Transverse colon (tissue), 4 donors: ENCODE measurements at regions not wholly inside any gene's neighbourhood (a gene's known extent, or its start where the extent isn't known, plus 50 kb on each side); places are given as distances from the start of the nearest gene placed in this dataset.

Source experiments
- EP300 ChIP-seq: sonication (generic); formaldehyde crosslinking; IDR thresholded peaks from one replicate; pipeline ENCODE4 v1.6.1; 2017; ENCODE audit warnings: antibody characterized with exemption, low read depth
- POLR2A ChIP-seq: fragments of 450-650 bp; IDR thresholded peaks from one replicate; pipeline ENCODE4 v1.6.1; 2016; ENCODE audit warnings: antibody characterized with exemption, mild to moderate bottlenecking, moderate library complexity
- POLR2AphosphoS5 ChIP-seq, 3 donors: sonication (generic); formaldehyde crosslinking; IDR thresholded peaks; one replicate each; pipeline ENCODE4 v1.6.1; 2016; ENCODE audit warnings: antibody characterized with exemption in 3 of 3
- TF ChIP-seq, protein P1 (sequence below), 5 experiments: fragments of 200-600 bp in 3 of 5; fragments of 450-650 bp in 2 of 5; sonication (generic) in 3 of 5; IDR thresholded peaks; 1 replicate in 2 of 5; 2 replicates in 3 of 5; pipeline ENCODE4 v1.5.1; 2016 to 2017; ENCODE audit warnings: antibody characterized with exemption in 5 of 5, inconsistent platforms in 3 of 5, mild to moderate bottlenecking in 2 of 5, moderate library complexity in 1 of 5

DNA sequence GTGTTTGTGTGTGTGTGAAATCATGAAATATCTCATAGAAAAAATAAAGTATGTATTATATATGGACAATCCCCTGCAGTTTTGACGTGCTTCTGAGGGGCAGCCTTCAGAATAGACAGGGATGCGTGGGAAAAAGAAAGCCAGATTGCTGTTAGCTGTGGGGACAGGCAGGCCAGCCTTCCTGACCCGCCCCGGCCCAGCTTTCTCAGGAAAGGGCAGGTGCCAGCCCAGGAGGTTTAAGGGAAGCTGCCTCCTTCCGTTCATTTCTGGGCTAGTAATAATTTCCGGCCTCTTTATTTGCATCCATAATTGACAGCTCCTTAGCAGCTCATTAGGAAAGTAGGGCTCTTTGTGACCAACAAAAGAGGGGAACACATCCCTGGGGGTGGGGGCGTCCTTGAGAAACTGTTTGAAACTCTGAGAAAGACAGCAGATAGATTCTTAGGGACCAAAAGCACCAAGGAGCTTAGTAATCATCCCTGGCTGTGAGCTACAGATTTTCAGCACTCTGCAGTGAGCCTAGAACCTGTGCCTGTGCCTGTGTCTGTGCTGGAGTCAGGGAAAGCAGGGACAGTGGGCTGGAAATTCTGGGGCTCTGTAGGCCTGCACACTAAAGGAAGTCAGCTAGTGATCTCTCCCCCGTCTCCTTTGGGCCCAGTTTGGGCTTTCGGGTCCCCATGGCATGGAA is 632.9 kb upstream of the CADM1 start:
- TF ChIP-seq, protein P1, sequence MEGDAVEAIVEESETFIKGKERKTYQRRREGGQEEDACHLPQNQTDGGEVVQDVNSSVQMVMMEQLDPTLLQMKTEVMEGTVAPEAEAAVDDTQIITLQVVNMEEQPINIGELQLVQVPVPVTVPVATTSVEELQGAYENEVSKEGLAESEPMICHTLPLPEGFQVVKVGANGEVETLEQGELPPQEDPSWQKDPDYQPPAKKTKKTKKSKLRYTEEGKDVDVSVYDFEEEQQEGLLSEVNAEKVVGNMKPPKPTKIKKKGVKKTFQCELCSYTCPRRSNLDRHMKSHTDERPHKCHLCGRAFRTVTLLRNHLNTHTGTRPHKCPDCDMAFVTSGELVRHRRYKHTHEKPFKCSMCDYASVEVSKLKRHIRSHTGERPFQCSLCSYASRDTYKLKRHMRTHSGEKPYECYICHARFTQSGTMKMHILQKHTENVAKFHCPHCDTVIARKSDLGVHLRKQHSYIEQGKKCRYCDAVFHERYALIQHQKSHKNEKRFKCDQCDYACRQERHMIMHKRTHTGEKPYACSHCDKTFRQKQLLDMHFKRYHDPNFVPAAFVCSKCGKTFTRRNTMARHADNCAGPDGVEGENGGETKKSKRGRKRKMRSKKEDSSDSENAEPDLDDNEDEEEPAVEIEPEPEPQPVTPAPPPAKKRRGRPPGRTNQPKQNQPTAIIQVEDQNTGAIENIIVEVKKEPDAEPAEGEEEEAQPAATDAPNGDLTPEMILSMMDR (IDR thresholded peaks at IDR 0.05) = no peak
- no peak for TF ChIP-seq EP300
- TF ChIP-seq POLR2A = no peak
- TF ChIP-seq POLR2AphosphoS5 (IDR thresholded peaks at IDR 0.05) = no peak
